ENCODE measurements at regions not wholly inside any gene's neighbourhood (a gene's known extent, or its start where the extent isn't known, plus 50 kb on each side); places are given as distances from the start of the nearest gene placed in this dataset.

DNA sequence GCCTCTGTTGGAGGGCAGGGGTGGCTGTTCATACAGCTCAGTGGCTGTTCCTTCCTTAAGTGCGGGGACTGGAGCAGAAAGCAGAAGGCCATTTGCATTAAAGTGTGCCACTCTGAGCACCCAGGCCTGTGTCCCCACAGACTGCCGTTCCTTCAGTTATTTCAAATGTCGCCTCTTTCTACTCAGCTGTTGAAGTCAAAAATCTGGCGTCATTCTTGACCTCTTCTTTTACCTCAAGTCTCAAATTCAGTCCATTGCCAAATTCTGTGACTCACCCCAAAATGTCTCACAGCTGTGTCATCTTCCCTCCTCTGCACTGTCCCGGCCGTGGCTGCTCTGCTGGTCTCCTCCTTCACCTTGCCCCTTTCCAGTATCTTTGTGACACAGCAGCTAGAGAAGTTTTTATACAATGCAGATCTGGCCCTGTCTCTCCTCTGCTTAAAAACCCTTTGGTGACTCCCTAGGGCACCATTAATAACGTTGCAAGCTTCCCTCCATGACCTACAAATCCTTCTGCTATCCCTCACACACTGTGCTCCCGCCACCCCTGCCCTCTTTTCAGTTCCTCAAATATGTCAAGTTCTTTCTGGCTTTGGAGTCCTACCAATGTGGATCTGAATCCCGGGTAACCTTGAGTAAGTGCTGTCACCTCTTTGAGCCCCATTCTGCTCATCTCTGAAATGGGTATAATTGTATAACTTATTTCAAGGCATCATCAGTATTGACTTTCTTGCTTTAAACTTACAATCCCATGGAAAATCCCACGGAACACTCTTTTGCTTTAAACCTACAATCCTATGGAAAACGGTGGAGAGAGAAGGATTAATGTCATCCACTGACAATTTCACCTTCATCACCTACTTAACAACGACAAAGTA, 98.3 kb upstream of the BOD1 start:
- no peak overlapping the region for H2BK15ac ChIP-seq (ENCODE audit: low read length)

More for the DNA sequence above, 98.3 kb upstream of the BOD1 start:
- no peak for FAIRE-seq
- Histone ChIP-seq H2AFZ (ENCODE audit: low read length) (no peak overlapping the region), H3K4me1 (replicated peaks in 1 of 4; ENCODE audit: control insufficient read depth in 3 of 4, insufficient read depth in 4 of 4, low read length in 3 of 4) (peaks cover 0 to 6% (median 0%) of the 10 kb centered on the region in 4 experiments; a peak in 2 of 7 replicates), H3K14ac (ENCODE audit: insufficient read length) (no peak overlapping the region), H3K27me3 (replicated peaks in 1 of 4; ENCODE audit: control insufficient read depth in 3 of 4, extremely low read depth in 1 of 4, insufficient read depth in 3 of 4, low read length in 3 of 4) (no peaks in the 10 kb centered on the region), H3K56ac (replicated peaks; ENCODE audit: insufficient read length, low read depth, low read length) (no peak overlapping the region), H3K36me3 (ENCODE audit: control insufficient read depth in 2 of 4, insufficient read depth in 4 of 4, low read length in 3 of 4) (no peaks in the 10 kb centered on the region), H3K9ac (replicated peaks in 1 of 4; ENCODE audit: extremely low read depth in 1 of 4, low read depth in 3 of 4, low read length in 3 of 4) (no peak overlapping the region), H3K79me1 (ENCODE audit: low read depth, low read length) (no peaks in the 10 kb centered on the region), H3K9me3 (ENCODE audit: insufficient read depth in 2 of 2, low read depth in 1 of 2, low read length in 1 of 2) (no peaks in the 10 kb centered on the region), H3K79me2 (ENCODE audit: control insufficient read depth in 1 of 2, insufficient read depth in 2 of 2, low read length in 2 of 2) (no peaks in the 10 kb centered on the region), H3K4me3 (ENCODE audit: extremely low read depth in 1 of 4, insufficient read depth in 2 of 4, low read depth in 3 of 4, low read length in 4 of 4) (no peak overlapping the region), H2BK20ac (ENCODE audit: low read length) (no peak overlapping the region), H4K5ac (ENCODE audit: insufficient read length, low read depth, low read length) (no peak overlapping the region), H2BK12ac (ENCODE audit: low read depth, low read length) (no peak overlapping the region), H2AK5ac (ENCODE audit: low read depth, low read length) (no peak overlapping the region), H3K4me2 (ENCODE audit: insufficient read depth in 1 of 2, low read depth in 2 of 2, low read length in 2 of 2) (no peak overlapping the region), H3K23ac (ENCODE audit: insufficient read length) (no peak overlapping the region), H4K8ac (ENCODE audit: extremely low read depth, insufficient read depth, low read length) (no peak overlapping the region), H2BK120ac (replicated peaks; ENCODE audit: low read depth, low read length) (no peak overlapping the region), H2BK5ac (ENCODE audit: low read depth, low read length) (no peak overlapping the region), H3K23me2 (ENCODE audit: low read depth, low read length) (peaks cover 4% of the 10 kb centered on the region; the same call in 1 of the 2 replicates), H3K27ac (ENCODE audit: low read depth, low read length) (no peak overlapping the region), H3K18ac (ENCODE audit: extremely low read depth, low read length) (no peak overlapping the region), H4K20me1 (replicated peaks in 1 of 2; ENCODE audit: control insufficient read depth in 1 of 2, insufficient read depth in 2 of 2, low read length in 2 of 2) (peaks cover 0 to 2% of the 10 kb centered on the region in 2 experiments), H4K91ac (replicated peaks; ENCODE audit: insufficient read length, low read length) (peak overlapping the region; percentile 17), H3K4ac (replicated peaks; ENCODE audit: insufficient read length, low read depth, low read length) (no peak overlapping the region)
- WGBS, 2 experiments (ENCODE audit: extremely low coverage in 1 of 2, insufficient coverage in 1 of 2, insufficient read length in 1 of 2, insufficient replicate concordance in 2 of 2, low coverage in 1 of 2, low lambda C conversion rate in 2 of 2, missing lambda C conversion rate in 1 of 2): 86% methylated on average over 12 of the region's 12 CpGs; no CpG with 5 or more reads in 1 of the 2 experiments
- no peak for DNase-seq (ENCODE audit: low read depth in 1 of 2, low spot score in 2 of 2)
- ChIA-PET CTCF (ENCODE audit: partially characterized antibody) (interaction anchor here (1.1 kb wide), 2 partner anchors 34 to 330 kb away, joined by 3 read pairs; no protein-coding TSS in a partner anchor), POLR2A (ENCODE audit: partially characterized antibody) (interaction anchor here (0.6 kb wide), 1 partner anchor 1482 kb away, joined by 3 read pairs; no protein-coding TSS in a partner anchor)
- TF ChIP-seq, protein P1, sequence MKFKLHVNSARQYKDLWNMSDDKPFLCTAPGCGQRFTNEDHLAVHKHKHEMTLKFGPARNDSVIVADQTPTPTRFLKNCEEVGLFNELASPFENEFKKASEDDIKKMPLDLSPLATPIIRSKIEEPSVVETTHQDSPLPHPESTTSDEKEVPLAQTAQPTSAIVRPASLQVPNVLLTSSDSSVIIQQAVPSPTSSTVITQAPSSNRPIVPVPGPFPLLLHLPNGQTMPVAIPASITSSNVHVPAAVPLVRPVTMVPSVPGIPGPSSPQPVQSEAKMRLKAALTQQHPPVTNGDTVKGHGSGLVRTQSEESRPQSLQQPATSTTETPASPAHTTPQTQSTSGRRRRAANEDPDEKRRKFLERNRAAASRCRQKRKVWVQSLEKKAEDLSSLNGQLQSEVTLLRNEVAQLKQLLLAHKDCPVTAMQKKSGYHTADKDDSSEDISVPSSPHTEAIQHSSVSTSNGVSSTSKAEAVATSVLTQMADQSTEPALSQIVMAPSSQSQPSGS (IDR thresholded peaks at IDR 0.05; ENCODE audit: low read length): no peak
- no peak for TF ChIP-seq YY1 (IDR thresholded peaks at IDR 0.05; ENCODE audit: low read depth, low read length)
- TF ChIP-seq SIN3A (conservative IDR thresholded peaks at IDR 0.05 in 1 of 2, IDR thresholded peaks at IDR 0.05 in 1 of 2; ENCODE audit: low read depth in 1 of 2, low read length in 2 of 2): no peak
- no peak for TF ChIP-seq TEAD4 (IDR thresholded peaks at IDR 0.05; ENCODE audit: low read depth, low read length)
- TF ChIP-seq TAF1 (IDR thresholded peaks at IDR 0.05; ENCODE audit: low read depth, low read length): no peak
